Hepatocyte (in vitro differentiated cells): ENCODE measurements at regions not wholly inside any gene's neighbourhood (a gene's known extent, or its start where the extent isn't known, plus 50 kb on each side); places are given as distances from the start of the nearest gene placed in this dataset.

Experiments
- CTCF ChIP-seq: fragments of 200-600 bp; sonication (generic); IDR thresholded peaks from 2 replicates; pipeline ENCODE4 v1.5.1; 2016; ENCODE audit warnings: antibody characterized with exemption, mild to moderate bottlenecking; ENCODE audit not compliant: poor library complexity
- EZH2 ChIP-seq: fragments of 200-600 bp; sonication (generic); IDR thresholded peaks from 2 replicates; pipeline ENCODE4 v1.6.1; 2016; ENCODE audit warnings: antibody characterized with exemption, mild to moderate bottlenecking, borderline replicate concordance
- EZH2phosphoT487 ChIP-seq: fragments of 200-600 bp; sonication (generic); IDR thresholded peaks from one replicate; pipeline ENCODE4 v1.6.1; 2018; ENCODE audit warnings: antibody characterized with exemption, mild to moderate bottlenecking, low read depth, moderate library complexity; ENCODE audit not compliant: unreplicated experiment, severe bottlenecking

GRCh38 chr1:60419023-60419422 lies 345.5 kb upstream of the C1orf87 start:
- no peak for TF ChIP-seq CTCF
- no peak for TF ChIP-seq EZH2
- TF ChIP-seq EZH2phosphoT487 = no peak
